ENCODE measurements at regions not wholly inside any gene's neighbourhood (a gene's known extent, or its start where the extent isn't known, plus 50 kb on each side); places are given as distances from the start of the nearest gene placed in this dataset.

GRCh38 chr1:5403935-5404334 is 588.3 kb downstream of the NPHP4 start (continued):
- TF ChIP-seq RAD21 (IDR thresholded peaks at IDR 0.05; ENCODE audit: low read depth) (no peak), CBX3 (IDR thresholded peaks at IDR 0.05; ENCODE audit: low read depth) (no peak), SRF (IDR thresholded peaks at IDR 0.05; ENCODE audit: low read depth) (no peak)

GRCh38 chr1:5402618-5403017 is 589.6 kb downstream of the NPHP4 start:
- peaks cover 0 to 17% of the 10 kb centered on the region in 2 experiments; a peak in 1 of 4 replicates for H3K4me1 ChIP-seq (ENCODE audit: control insufficient read depth in 1 of 2, insufficient read depth in 2 of 2, low read length in 2 of 2)
- H3K27me3 ChIP-seq (ENCODE audit: insufficient read depth, low read length), result no peaks in the 10 kb centered on the region
- H3K36me3 ChIP-seq (ENCODE audit: control insufficient read depth in 1 of 2, insufficient read depth in 2 of 2, low read length in 2 of 2), result no peaks in the 10 kb centered on the region
- no peak overlapping the region for H3K4me3 ChIP-seq (replicated peaks in 1 of 2; ENCODE audit: low read depth in 1 of 2, low read length in 2 of 2)
- no peak overlapping the region for H3K9ac ChIP-seq (ENCODE audit: low read length)
- H3K4me2 ChIP-seq (ENCODE audit: low read length), result no peak overlapping the region
- ChIA-PET POLR2A (no interaction called here), CTCF (no interaction called here), RAD21 (ENCODE audit: low non-redundant PET in 1 of 2, low total read pairs in 2 of 2, uncharacterized antibody in 2 of 2, unreplicated experiment in 2 of 2) (no interaction called here)
- intact Hi-C loops (cut with micrococcal nuclease), result no loop called here
- H2AFZ ChIP-seq (ENCODE audit: low read depth, low read length, poor library complexity, severe bottlenecking), result no peak overlapping the region
- ATAC-seq (no peak), DNase-seq (ENCODE audit: low read depth, low spot score) (no peak)
- TF ChIP-seq TCF7L2 (IDR thresholded peaks at IDR 0.05; ENCODE audit: borderline replicate concordance, extremely low read depth, insufficient read depth, insufficient read length) (no peak), CTCF (IDR thresholded peaks at IDR 0.05 in 2 of 3, conservative IDR thresholded peaks at IDR 0.05 in 1 of 3; ENCODE audit: borderline replicate concordance in 1 of 3, insufficient read depth in 1 of 3, low read depth in 2 of 3, low read length in 2 of 3) (no peak), CBX3 (IDR thresholded peaks at IDR 0.05; ENCODE audit: low read depth) (no peak), ZNF274 (IDR thresholded peaks at IDR 0.05; ENCODE audit: low read depth, low read length) (no peak), REST (IDR thresholded peaks at IDR 0.05; ENCODE audit: low read depth) (no peak), ATF3 (IDR thresholded peaks at IDR 0.05) (no peak), POLR2AphosphoS5 (IDR thresholded peaks at IDR 0.05; ENCODE audit: low read depth, low read length) (no peak), EZH2 (IDR thresholded peaks at IDR 0.05) (no peak), ELF1 (IDR thresholded peaks at IDR 0.05; ENCODE audit: borderline replicate concordance, low read depth) (no peak), ZBTB33 (IDR thresholded peaks at IDR 0.05; ENCODE audit: extremely low read depth, insufficient replicate concordance, low read length) (no peak), SP1 (IDR thresholded peaks at IDR 0.05; ENCODE audit: low read depth) (no peak)
- H3K9me3 ChIP-seq (ENCODE audit: control insufficient read depth in 1 of 2, insufficient read depth in 1 of 2, low read depth in 1 of 2, low read length in 2 of 2), result no peaks in the 10 kb centered on the region
- H3K79me2 ChIP-seq (ENCODE audit: insufficient read depth, low read length), result no peaks in the 10 kb centered on the region
- H3K9me2 ChIP-seq (ENCODE audit: insufficient read depth), result no peaks in the 10 kb centered on the region
- no TSS peak for BruUV-seq (replicated peaks)
- H4K20me1 ChIP-seq (ENCODE audit: insufficient read depth), result no peaks in the 10 kb centered on the region
- no peak overlapping the region for H3K27ac ChIP-seq (ENCODE audit: low read depth, low read length)

Data from HCT116 (cell line).